SKM-1 treated with dmso at 0.1 percent for 144 hours (cell line): ENCODE measurements at regions not wholly inside any gene's neighbourhood (a gene's known extent, or its start where the extent isn't known, plus 50 kb on each side); places are given as distances from the start of the nearest gene placed in this dataset.
A peak's percentile ranks its signal among the peaks of the same experiment; 100 is the strongest.
"Not testable (repeated sequence)": the region's sequence is repeated elsewhere in the genome, so short reads cannot be mapped to it uniquely, and the experiment has no call there.

ENCODE experiments used
- DNase-seq: peaks from one replicate; lab custom pipeline; 2025; ENCODE audit not compliant: unreplicated experiment; lab: John Stamatoyannopoulos, UW

DNA sequence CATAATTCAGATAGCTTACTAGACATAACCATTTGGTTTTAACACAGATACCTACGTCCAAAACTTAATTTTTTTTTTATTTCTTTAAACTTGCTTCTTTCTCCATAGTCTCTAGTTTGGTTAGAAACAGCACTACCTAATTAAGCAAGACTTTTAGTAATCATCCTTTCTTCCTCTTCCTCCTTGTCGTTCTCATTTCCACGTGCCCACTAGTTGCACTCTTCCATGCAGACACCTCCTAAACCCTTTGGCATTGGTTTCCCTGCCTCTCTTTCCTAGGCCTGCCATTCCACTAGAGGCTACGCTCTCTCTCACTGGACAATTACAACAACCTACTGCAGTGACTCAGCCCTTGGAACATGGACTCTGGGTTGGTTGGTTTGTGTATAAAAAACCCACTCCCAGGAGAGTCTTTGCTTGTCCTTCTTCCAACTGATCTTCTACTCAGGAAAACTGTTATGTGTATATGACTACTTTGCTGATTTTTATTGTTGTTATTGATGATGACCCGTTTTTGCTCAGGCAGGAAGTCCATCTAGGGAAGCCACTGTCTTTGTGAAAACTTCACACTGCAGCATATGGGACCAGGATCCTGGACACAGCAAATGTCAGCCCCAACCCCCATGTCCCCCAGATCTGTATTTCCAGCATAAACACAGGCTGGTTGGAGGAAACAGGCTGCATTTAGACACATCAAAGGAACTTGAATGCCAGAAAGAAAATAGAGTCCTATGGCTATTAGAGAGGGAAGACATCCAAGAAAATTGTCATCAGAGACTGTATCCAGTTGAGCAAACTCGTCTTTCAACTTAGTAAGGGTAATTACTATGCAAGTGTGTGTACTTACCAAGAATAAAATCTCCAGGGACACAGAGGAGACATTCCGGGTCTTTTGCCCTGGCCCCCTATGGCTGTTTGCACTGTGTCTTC, 503.2 kb downstream of the GADD45G start:
- DNase-seq, result peak; percentile 17

DNA sequence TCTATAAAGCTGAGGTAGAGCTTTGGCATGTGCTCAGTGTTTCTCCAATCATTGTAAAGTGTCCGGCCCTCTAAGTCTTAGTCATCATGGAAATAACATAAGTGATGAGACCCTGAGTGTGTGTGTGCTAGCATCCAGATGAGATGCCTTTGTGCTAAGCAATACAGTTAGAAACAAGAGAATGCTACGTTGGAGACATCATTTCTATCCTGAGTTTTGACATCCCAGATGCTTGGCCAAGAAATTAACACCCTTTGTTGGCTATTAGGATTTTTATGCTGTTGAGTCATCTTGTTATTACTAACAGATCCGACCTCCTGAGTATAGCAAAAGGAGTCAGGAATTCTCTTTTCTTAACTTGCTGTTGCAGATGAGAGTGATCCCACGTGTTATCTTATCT, 508.0 kb downstream of the GADD45G start:
- DNase-seq, result no peak

DNA sequence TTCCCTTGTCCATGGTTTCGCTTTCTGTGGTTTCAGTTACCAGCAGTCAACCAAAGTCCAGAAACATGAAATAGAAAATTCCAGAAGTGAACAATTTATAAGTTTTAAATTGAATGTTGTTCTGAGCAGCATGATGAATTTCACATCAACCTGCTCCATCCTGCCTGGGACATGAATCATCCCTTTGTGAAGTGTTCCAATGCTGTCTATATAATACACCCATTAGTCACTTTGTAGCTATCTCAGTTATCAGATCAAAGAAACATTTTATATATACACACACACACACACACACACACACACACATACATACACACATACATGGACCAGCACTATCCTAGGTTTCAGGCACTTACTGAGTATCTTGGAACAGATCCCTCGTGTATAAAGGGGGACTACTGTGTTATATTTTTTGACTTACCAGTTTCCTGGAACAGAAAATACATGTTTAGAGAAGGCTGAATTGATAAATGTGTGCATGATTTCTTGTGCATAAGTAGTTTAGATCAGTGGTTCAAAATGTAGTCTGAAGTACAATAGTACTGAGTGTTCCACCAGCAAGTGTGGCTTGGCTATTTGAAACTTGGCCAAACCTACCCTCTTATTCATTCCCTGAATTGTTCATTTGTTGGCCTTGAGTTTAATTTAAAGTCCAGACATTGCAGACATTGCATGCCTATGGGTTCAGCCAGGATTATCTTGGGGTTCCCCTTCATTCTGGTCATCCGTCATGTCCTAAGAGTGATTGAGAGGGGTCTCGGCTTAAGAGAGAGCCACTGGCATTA, 510.0 kb downstream of the GADD45G start:
- DNase-seq, result no peak

DNA sequence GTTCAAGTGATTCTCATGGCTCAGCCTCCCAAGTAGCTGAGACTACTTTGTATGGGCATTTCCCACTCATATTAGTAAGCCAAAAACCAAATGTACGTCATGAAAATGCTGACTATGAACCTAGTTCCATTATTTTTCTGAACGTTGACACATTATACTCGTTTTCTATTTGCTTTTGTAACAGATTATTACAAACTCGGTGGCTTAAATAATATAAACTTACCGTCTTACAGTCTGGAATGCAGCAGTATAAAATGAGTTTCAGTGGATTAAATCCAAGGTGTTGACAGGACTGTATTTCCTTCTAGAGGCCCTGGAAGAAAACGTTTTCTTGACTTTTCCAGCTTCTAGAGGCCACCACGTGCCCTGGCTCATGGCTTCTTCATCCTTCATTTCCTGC, 517.0 kb downstream of the GADD45G start:
- DNase-seq, result no peak

DNA sequence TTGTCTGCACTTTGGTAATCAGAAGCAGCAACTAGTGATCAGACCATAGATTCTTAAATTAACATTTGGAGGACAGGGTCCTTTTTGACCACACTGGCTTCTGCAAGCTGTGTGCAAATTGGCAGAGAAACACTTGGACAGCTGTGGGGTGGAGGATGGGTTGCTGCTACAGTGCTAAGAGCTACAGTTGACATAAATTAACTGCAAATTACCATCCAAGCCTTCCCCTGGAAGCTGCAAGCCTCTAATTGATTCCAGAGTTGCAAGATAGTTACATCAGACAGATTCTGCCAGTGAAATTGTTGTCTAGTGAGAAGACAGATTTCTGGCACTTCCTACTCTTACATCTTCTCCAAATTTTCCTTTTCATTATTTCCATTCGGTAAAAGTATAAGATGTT, 517.7 kb downstream of the DIRAS2 start:
- DNase-seq, result no peak

DNA sequence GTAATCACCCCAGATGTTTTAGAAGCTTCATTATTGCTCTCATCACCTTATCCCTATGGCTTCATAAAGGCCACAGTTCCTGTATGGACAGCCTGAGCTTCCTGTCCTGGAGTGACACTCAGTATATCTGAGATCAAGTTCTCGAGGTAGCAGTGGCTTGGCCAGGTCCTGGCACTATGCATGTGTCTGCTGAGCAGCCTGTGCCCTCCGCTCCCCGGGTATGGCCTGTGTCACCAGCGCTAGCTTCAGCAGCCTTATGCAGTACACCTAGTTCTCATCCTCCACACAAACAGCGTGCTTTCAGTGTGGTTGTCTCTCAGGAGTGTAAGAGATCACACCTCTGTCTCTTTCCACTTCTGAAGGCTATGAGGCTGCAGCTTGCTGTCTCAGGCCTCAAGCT, 514.7 kb downstream of the DIRAS2 start:
- no peak for DNase-seq

DNA sequence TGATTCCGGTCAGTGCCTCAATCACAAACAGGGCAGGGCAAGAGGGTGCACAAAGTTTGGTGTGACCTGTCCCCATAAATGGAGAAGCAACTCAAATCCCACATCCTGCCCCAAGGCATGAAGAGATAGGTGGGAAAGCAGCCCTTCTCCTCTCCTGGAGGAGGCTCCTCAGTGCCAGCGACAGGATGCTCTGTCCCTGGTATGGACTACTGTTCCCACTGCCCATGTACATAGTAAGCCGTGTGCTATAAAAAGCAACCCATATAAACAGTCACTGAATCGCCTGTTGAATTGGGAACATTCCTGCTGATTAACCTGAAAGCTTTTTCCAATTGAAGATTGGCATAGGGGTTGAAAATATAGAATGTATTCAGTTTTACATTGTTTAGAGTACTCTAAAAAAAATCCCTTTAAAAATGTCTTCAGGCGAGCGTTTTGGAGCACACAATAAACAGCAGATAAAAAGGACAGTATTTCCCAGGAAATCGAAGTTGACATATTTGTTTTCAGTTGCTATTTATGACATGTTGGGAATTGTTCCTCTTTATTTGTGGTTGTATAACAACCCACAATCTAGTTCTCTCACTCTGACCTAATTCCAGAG, 513.9 kb downstream of the DIRAS2 start:
- no peak for DNase-seq

DNA sequence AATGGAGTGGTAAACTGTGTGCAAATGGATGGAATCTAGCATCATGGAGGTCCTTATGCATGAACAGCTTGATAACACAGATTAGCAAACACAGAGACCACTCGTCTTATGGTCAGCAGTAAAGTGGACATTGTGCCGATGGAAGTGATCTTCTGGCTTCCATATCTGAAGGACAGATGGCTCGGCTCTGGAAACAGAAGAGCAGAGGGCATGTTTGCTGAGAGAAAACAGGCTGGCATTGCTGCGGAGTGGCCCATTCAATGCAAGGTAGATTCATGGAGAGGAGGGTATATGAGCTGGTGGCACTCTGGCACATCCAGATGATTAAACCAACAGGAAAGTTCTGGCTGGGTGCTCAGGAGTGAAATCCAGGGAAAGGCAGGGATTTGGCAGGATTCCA, 513.2 kb downstream of the DIRAS2 start:
- DNase-seq, result no peak

DNA sequence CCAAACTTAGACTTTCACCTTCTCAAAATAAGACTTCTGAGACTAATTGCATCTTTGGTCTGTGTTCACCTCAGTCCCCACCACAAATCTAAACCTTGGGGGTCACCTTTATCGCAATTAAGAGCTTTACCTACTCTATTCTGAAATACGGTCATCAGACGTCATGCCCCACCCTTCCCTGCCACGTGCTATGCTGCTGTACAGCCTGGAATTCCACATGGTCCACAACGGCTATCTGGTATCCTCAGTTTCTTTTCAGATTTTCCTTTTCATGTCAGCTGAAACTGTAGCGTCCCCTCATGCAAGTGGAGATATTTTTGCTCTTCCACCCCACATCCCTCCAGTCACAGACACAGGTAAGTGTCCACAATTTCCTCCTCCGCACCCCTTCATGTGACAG, 511.1 kb downstream of the DIRAS2 start:
- DNase-seq, result no peak

DNA sequence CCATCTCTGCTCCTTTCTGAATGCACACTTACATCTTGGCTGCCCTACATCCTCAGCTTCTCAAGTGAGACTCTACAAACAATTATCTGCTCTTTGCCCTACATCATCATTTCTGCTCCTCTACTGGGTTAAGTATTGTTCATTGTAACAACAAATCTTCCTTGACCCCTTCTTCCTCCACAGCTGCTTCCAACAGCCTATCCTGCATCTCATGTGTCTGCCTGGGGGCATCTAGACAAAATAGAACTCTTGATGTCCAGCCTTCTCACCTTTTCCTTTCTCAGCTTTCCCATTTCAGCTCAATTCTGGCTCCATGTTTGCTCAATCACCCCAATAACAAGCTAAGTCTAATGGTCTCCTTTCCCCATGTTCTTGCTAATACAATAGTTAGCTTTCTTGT, 509.8 kb downstream of the DIRAS2 start:
- no peak for DNase-seq

DNA sequence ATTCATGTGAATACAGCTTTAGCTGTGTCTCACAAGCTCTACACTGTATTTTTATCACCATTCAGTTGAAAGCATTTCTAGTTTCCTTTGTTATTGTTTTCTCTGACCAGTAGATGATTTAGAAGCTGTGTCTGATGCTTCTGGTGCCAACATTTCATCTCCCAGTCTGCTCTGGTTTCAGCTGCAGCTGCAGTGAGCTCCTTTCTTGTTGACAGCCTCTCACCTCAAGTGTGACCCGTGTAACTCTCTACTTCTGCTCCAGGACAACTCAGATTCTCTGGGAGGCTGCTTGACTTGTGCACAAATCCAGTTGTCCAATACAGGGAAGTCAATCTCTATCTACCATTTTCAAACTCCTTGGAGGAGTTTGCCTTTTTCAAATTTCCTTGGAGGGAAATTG, 504.8 kb downstream of the DIRAS2 start:
- no peak for DNase-seq

DNA sequence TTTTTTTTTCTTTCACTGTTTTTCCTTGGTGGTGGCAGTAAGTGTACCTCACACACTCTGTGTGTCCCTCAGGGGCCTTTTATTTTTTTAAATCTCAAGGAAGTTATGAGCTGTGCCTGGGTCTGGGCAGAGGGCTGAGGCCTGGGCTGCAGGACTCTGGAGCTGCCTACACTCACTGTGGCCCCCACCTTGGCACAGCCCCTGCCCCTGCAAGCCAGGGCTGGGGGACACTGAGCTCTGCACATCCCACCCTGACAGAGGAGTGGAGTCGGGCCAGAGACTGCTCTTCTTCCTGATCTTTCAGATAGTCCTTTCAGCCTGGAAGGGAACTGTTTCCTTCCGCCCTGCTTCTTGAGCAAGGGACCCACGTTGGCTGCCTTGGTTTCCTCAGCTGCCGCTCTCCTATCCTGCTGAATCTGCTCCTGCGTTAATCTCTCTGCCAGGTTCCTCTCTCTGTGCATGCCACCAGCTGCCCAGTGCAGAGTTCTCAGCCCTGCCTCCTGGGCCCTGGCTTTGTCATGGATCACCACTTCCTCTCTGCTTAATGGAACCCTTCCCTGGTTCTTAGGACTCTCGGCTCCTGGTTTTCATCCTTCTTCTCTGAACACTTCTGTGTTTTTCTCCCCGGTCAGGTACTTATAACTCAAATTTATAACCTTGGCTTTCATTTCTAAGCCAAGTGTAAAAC, 502.3 kb downstream of the DIRAS2 start:
- DNase-seq, result no peak

DNA sequence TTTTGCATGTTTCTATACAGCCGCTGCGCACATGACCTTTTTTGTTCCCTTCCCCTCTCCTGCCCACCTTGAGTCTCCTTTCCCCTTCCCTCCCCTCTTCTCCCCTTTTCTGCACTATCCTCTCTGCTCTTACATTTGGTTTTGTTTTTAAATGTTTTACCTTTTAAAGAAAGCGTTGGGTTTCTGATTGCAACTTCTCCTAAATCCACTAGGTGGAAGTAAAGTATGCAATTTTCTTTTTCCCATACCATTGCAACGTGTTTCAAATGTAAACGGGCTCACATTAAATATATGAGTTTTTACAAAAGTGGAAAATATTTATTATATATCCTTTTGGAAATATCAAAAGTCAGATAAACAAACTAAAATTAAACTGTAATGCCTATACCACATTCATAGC, 500.9 kb downstream of the DIRAS2 start:
- peak; percentile 28 for DNase-seq

DNA sequence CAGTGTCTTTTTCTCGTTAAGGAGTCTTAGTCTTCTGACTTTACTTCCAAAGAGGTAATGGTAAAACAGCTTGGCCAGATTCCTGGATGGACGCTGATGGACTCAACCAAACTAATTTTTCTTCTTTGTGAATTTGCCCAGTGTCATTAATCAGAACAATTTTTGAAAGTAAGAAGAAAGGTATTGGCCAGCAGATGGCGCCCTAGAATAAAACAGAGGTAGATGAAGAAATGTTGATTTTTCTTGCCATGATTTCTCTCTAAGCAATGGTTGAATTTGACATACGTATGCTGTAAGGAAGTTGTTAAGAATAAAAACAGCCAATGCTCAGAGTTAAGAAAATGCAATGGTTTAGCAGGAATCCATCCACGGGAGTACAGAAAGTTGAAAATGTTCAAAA, 500.0 kb downstream of the DIRAS2 start:
- DNase-seq, result peak; percentile 18

DNA sequence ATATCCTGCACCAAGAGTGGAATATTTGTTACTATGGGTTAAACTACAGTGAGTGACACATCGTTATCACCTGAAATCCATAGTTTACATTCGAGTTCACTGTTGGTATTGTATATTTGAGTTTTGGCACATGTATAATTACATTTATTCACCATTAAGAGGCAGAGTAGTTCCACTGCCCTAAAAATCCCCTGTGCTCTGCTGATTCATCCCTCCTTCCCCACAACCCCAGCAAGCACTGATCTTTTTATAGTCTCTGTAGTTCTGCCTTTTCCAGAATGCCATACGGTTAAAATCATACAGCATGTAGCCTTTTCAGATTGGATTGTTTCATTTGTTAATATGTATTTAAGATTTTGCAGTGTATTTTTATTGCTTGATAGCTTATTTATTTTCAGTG, 495.2 kb downstream of the DIRAS2 start:
- no peak for DNase-seq

DNA sequence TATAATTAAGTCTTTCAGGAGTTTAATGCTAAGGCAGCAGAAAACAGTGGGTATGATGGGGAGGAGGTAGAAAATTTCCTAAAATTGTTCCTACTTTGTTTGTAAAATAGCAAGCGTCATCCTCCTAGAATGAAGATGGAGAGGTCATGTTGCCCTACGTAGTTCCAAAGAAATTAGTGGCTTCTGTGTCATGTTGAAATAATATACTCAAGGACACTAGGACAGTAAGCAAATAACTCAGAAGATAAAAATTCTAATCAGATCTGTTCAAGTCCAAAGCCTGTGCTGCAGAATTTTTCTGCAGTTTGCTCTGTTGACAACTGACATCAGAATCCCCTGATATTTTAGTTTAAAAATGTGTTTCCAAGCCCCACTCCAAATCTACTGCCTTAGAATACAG, 486.3 kb downstream of the DIRAS2 start:
- no peak for DNase-seq

DNA sequence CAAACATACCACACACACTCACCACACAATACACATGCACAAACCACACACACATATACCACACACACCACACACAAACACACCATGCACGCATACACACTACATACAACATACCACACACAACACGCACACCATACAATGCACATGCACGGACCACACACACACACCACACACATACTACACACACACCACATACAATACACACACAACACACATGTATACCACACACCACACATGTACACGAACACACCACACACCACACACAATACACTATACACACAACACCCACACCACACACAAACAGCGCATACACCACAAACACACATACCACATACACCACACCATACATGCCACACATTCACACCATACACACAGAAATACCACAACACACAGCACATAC, 480.3 kb downstream of the DIRAS2 start:
- DNase-seq, result no peak

DNA sequence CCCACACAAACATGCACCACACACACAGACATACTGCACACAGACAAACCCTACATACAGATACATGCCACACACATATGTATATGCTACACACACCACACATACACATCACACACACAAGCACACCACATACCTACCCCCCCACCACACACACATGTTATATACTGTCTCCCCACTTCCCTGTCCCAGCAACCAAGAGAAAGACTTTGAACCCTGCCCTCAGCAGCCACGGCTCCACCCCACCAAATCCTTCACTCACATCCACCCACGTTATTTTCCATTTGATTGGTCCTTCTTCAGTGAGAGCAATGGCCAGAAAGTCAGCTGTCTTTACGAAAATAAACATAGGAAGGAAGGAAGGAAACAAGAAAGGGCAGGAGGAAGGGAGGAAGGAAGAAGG, 479.8 kb downstream of the DIRAS2 start:
- DNase-seq, result no peak

DNA sequence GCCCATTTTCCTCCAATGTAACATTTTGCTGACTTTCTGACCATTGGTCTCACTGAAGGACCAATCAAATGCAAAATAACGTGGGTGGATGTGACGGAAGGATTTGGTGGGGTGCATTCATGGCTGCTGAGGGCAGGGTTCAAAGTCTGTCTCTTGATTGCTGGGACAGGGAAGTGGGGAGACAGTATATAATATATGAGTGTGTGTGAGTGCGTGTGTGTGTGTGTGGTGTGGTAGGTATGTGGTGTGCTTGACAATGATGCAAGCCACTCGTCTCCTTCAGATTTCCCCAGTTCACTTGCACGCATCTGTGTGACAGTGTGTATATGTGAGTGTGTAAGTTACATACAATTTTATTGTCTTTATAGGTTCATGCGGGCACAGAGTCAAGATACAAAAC, 477.3 kb downstream of the DIRAS2 start:
- no peak for DNase-seq

DNA sequence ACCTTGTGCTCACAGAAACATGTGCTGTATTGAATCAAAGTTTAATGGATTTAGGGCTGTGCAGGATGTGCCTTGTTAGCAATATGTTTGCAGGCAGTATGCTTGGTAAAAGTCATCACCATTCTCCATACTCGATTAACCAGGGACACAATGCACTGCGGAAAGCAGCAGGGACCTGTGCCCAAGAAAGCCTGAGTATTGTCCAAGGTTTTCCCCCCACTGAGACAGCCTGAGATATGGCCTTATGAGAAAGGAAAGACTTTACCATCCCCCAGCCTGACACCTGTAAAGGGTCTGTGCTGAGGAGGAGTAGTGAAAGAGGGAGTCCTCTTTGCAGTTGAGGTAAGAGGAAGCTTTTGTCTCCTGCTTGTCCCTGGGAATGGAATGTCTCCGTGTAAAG, 476.2 kb downstream of the DIRAS2 start:
- DNase-seq, result not testable (repeated sequence)

DNA sequence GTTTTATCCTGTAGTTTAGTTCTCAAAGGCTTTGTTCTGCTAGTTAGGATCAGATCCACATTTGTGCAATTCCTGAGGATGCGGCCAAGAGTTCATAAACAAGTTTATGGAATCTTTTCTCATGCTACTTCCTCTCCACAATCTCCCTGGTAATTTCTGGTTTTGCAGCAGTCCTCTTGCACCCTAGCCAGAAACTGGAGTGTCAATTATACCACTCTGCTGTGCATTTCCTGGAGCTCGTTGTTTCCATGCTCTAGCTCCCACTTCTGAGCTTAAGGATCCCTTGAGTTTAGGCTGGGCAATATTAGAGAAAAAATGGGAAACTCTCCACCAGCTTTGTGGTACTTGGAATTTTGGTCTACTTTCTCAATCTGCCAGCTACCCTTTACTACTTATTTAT, 474.7 kb downstream of the DIRAS2 start:
- no peak for DNase-seq
